GM13977 (cell line): ENCODE measurements at regions not wholly inside any gene's neighbourhood (a gene's known extent, or its start where the extent isn't known, plus 50 kb on each side); places are given as distances from the start of the nearest gene placed in this dataset.

Experiments used
- DNase-seq: peaks from one replicate; pipeline ENCODE4 v3.0.0; 2012; ENCODE audit warnings: low spot score
- CTCF ChIP-seq: IDR thresholded peaks from 2 replicates; pipeline ENCODE4 v1.5.1; 2012; ENCODE audit warnings: mild to moderate bottlenecking, control low read depth; ENCODE audit not compliant: insufficient read depth; ENCODE audit errors: extremely low read depth, missing control alignments
- in situ Hi-C: fragments of 300-500 bp; cut with MboI; formaldehyde crosslinking; loops from one replicate; pipeline ENCODE4 v1.12.0; 2022; ENCODE audit warnings: low sequenced_read_pairs, low pct_unique_long_range_greater_than_20kb, mixed read lengths, inconsistent platforms; ENCODE audit not compliant: unreplicated experiment

DNA sequence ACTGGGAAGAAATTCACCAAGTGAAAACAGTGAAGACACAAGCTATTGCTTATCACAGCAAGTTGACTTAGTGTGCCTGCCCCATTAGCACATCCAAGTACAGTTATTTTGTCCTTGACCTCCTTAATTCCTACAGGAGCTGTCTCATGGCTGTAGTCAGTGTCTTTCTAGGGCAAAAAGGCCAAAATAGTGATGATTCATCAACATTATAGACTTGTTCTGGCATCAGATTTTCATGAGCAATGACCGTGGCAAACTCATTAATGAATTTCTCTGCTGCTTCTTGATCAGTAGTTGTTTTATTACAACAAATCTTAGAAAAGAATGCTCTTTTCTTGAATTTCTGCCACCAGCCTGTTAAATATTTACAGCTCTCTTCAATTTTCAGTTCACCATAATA lies 1169.3 kb upstream of the DDX18 start:
- in situ Hi-C loops = no loop called here
- DNase-seq = no peak
- TF ChIP-seq CTCF = no peak

DNA sequence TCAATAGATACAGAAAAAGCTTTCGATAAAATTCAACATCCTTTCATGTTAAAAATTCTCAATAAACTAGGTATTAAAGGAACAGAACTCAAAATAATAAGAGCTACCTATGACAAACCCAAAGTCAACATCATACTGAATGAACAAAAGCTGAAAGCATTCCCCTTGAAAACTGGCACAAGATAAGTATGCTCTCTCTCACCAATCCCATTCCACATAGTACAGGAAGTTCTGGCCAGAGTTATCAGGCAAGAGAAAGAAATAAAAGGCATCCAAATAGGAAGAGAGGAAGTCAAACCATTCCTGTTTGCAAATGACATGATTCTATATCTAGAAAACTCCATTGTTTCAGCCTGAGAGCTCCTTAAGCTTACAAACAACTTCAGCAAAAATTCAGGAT lies 1145.8 kb upstream of the DDX18 start:
- TF ChIP-seq CTCF = no peak
- in situ Hi-C loops = no loop called here
- no peak for DNase-seq

- no peak for DNase-seq
- in situ Hi-C loops = no loop called here
- TF ChIP-seq CTCF = no peak
These were observed 1144.7 kb upstream of the DDX18 start for GRCh38 chr2:116669782-116670181.

DNA sequence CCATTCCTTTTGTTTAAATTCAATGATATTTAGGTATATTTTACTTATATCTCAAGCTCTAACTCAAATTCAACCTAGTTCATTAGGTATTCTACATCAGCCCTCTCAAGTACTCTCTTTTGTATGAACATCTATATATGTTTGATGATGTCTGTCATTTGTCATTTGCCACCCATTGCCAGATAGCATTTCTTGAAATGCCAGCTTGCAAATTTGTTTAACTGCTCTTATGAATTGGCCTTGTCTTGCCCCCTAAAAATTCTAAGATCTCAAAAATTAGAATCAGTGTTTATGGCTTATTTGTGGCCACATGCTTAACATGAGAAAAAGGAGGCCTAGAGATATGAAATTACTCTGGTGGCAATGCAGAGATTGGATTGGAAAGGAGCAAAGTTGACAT lies 1140.3 kb upstream of the DDX18 start:
- in situ Hi-C loops = no loop called here
- no peak for TF ChIP-seq CTCF
- DNase-seq = no peak

GRCh38 chr2:116676776-116677175 lies 1137.7 kb upstream of the DDX18 start:
- no peak for TF ChIP-seq CTCF
- in situ Hi-C loops = no loop called here

DNA sequence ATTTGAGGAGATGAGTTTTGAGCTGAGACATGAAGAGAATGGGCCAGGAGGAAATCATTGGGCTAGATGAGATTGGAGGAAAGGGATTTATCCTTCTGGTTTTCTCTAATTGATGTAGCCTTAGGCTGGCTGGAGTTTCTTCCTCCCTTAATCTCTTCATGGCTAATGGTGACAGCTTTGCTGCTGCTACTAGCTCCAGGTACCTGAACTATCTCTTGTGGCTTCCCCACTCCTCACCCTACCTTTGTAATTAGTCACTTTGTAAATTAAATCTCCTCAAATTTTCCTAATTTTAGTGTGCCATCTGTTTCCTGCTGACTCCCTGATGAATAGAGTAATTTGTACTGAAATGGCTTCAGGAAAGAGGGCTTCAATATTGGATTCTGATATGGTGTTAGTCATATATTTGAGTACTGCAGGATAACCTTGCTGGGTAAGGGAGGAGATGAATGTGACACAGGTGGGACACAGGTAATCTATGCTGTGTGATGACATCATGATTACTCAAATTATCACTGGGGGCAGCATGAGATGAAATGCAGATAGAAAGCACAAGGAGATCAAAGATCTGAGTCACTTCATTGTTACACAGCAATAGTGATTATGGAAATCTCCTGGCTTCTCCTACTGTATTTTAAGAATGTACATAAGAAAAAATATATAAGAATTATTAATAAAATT lies 1134.1 kb upstream of the DDX18 start:
- no peak for TF ChIP-seq CTCF
- in situ Hi-C loops = no loop called here
- no peak for DNase-seq

More at GRCh38 chr2:116676776-116677175, 1137.7 kb upstream of the DDX18 start:
- DNase-seq = no peak
